Heart left ventricle (tissue), 13 donors: ENCODE measurements at regions not wholly inside any gene's neighbourhood (a gene's known extent, or its start where the extent isn't known, plus 50 kb on each side); places are given as distances from the start of the nearest gene placed in this dataset.

Source experiments
- CTCF ChIP-seq, 12 donors: fragments of 200-600 bp; sonication (generic) in 4 of 12; IDR thresholded peaks; one replicate each; pipeline versions ENCODE4 v1.5.0 to v1.8.0; 2018 to 2022; ENCODE audit warnings: antibody characterized with exemption in 12 of 12, mild to moderate bottlenecking in 5 of 12
- POLR2A ChIP-seq, 2 donors: fragments of 450-650 bp; IDR thresholded peaks; one replicate each; pipeline ENCODE4 v1.6.1; 2017; ENCODE audit warnings: antibody characterized with exemption in 2 of 2, mild to moderate bottlenecking in 2 of 2, moderate library complexity in 2 of 2
- donor health status: ischemic (EF 13 %, LVEDD 7.1; RV severe dilation, severe dysfunction).
- donor health status: DM: no; HTN: yes; CAD: no.
- donor health status: DM: no; HTN: no; CAD: no.
- donor health status: ischemic (EF 25% LVEDD 6.9; RV normal size, moderate dysfunction).
- donor health status: ischemic (EF 25% LVEDD 5.7; RV mildly dilated, moderate dysfunction).
- donor health status: ischemic (EF 35%, LVEDD 5.7; RV mildly dilated, moderate dysfunction).
- donor health status: nonischemic (EF 11% LVEDD 7.7; RV severe dilation, severe dysfunction).
- donor health status: DM: yes; HTN: yes; CAD: no.
- donor health status: PGD.
- donor health status: ischemic (EF 29% LVEDD 5.4; RV normal size, mild dysfunction).
- donor health status: nonischemic (EF 23%, LVEDD 6.1; RV moderate dilation, normal function).

- no peak for TF ChIP-seq CTCF (IDR thresholded peaks at IDR 0.05)
- no peak for TF ChIP-seq POLR2A (IDR thresholded peaks at IDR 0.05)
These were observed 1344.0 kb downstream of the FSTL5 start for GRCh38 chr4:160819791-160820190.
